SU-DHL-6 (cell line): ENCODE measurements at regions not wholly inside any gene's neighbourhood (a gene's known extent, or its start where the extent isn't known, plus 50 kb on each side); places are given as distances from the start of the nearest gene placed in this dataset.
"Not testable (repeated sequence)": the region's sequence is repeated elsewhere in the genome, so short reads cannot be mapped to it uniquely, and the experiment has no call there.

Experiments
- EZH2phosphoT487 ChIP-seq: fragments of 200-600 bp; sonication (generic), shearing (Covaris generic); conservative IDR thresholded peaks from 2 replicates; pipeline ENCODE4 v1.6.1; 2018; ENCODE audit warnings: mild to moderate bottlenecking, antibody characterized with exemption, low read length, moderate library complexity, mixed read lengths
- TF ChIP-seq, protein P1 (sequence below): fragments of 200-600 bp; sonication (generic); IDR thresholded peaks from one replicate; pipeline ENCODE4 v1.5.1; 2017; ENCODE audit warnings: antibody characterized with exemption, mild to moderate bottlenecking, low read length, moderate library complexity; ENCODE audit not compliant: insufficient read depth, poor library complexity, severe bottlenecking

GRCh38 chr11:90422787-90423186 lies 199.9 kb upstream of the CHORDC1 start:
- TF ChIP-seq, protein P1, sequence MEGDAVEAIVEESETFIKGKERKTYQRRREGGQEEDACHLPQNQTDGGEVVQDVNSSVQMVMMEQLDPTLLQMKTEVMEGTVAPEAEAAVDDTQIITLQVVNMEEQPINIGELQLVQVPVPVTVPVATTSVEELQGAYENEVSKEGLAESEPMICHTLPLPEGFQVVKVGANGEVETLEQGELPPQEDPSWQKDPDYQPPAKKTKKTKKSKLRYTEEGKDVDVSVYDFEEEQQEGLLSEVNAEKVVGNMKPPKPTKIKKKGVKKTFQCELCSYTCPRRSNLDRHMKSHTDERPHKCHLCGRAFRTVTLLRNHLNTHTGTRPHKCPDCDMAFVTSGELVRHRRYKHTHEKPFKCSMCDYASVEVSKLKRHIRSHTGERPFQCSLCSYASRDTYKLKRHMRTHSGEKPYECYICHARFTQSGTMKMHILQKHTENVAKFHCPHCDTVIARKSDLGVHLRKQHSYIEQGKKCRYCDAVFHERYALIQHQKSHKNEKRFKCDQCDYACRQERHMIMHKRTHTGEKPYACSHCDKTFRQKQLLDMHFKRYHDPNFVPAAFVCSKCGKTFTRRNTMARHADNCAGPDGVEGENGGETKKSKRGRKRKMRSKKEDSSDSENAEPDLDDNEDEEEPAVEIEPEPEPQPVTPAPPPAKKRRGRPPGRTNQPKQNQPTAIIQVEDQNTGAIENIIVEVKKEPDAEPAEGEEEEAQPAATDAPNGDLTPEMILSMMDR: not testable (repeated sequence)
- not testable (repeated sequence) for TF ChIP-seq EZH2phosphoT487
